Islet of Langerhans (tissue), 1 donor: ENCODE measurements at regions not wholly inside any gene's neighbourhood (a gene's known extent, or its start where the extent isn't known, plus 50 kb on each side); places are given as distances from the start of the nearest gene placed in this dataset.

Source experiments
- FAIRE-seq: peaks from one replicate; lab custom pipeline; 2011; peaks lifted over from hg19 to GRCh38; lab: Jason Lieb, UNC

DNA sequence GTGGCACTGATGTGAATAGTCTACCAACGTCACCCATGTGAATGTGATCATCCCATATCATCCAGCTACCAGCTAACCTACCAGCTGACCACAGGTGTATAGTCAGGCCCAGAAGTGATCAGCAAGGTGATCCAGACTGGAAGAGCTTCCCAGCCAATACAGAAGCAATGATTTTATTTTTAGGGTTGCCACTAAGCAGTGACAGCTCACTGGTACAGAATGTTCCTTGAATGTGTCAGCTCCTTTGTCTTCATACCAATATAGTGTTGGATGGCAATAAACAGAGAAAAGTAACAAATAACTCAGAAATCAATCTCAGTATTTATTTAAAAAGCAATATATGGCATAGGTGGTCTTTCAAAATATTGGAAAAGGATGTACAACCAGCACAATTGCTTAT lies 361.8 kb upstream of the CPEB2 start:
- no peak for FAIRE-seq

DNA sequence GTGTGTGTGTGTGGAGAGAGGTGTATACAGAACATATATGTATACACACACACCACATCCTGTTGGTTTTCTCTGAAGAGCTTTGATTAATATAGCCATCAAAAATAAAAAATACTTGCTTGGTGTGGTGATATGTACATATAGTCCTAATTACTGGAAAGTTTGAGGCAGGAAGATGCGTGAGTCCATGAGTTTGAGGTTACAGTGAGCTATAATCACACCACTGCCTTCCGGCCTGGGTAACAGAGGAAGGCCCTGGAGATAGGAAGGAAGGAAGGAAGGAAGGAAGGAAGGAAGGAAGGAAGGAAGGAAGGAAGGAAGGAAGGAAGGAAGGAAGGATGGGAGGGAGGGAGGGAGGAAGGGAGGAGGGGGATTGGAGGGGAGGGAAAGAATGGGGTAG lies 360.4 kb upstream of the CPEB2 start:
- FAIRE-seq, result no peak

DNA sequence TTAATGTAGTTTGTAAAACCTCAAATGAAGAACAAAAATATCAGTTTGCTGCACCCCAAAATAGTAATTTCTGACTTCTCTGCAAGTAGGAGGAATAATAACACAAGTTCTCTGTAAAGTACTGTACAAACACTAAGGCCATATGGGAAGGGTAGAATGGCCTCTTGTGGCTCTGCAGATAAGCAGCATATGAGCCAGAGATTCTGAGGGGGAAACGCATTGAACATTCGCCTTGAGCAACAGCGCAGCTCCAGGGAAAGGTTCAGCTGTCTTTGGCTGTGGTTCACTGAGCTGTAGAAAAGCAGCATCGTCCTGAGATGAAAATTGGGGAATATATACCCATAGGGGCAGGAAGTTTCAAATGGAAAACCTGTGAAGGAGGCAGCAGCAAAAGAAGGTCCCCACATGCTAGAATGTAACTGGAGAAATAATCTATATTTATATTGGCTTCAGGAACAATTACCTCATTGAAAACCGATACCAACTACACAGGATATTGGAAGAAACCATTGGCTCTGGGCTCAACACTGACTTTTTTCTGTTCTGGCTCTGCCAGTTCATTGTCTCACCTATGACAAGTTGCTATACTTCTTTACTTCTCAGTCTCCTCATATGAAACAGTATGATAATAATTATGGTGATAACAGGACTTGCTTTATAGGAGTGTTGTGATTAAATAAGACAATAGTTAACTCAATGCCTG lies 357.6 kb upstream of the CPEB2 start:
- no peak for FAIRE-seq

DNA sequence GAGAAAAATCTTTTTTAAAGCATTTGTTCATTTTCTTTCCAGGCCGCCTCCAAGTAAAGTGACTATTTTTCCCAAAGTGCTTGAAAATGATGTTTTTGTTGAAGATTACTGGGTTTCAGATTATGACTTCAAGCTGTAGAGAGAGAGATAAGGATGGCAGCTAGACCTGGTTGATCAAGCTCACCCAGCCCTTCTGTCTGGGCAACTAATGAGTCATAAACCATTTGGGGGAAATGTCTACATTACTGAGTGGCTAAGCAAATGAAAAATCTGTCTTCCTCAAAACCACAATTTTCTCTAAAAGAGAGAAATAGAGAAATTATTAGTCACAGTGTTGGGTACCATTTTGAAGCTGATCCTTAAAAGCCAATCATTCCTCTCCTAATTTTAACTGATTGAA lies 355.4 kb upstream of the CPEB2 start:
- no peak for FAIRE-seq

DNA sequence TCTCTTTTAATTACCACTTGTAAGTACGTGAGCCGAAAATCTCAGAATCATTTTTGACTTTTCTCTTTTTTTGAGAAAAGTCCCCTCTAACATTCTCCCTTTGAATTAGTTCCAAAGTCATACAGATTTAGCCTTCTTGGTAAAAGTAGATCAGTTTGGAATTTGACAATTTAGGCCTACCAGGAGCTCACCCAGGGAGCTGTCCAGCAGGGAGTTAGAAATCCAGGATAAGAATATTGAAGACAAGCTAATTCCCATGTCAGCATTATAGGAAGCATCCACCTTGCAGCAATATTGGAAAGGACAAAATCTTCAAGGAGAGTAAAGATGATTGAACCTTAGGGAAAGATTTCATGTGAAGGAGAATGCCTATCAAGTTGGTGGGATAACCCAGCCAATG lies 352.2 kb upstream of the CPEB2 start:
- FAIRE-seq, result no peak

DNA sequence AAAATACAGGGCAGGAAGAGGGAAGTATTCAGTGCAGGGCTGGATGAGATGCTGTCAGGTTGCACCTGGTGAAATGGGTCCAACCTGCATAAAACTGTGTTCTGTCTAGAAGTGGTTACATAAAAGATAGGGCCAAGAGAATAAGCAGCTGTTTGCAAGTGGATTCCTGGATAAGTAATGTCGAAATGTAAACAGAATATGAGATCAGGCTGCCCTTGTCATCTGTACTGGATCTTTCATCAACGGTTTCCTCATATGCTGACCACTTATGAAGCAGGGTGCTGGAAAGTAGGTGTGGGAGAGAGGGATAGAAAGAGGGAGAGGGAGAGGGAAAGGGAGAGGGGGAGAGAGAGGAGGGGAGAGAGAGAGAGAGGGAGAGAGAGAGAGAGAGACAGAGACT lies 349.8 kb upstream of the CPEB2 start:
- FAIRE-seq, result no peak

DNA sequence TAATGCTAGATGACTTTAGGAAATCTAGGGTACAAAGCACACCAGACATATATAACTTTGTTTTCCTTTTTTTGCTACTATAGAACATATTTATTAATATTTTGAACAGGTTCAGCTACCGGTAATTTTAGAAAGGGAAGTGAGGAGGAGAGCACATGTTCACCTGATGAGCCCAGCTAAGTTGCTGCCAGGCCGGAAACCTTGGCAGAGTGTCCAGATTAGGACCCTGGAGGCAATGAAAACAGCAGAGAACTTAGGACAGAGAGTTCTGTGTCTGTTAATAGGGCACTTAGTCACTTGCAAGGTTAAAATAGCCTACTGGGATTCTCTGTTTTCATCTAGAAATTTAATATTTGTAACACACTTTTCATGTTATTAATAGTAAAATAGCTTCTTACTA lies 348.9 kb upstream of the CPEB2 start:
- FAIRE-seq, result no peak

DNA sequence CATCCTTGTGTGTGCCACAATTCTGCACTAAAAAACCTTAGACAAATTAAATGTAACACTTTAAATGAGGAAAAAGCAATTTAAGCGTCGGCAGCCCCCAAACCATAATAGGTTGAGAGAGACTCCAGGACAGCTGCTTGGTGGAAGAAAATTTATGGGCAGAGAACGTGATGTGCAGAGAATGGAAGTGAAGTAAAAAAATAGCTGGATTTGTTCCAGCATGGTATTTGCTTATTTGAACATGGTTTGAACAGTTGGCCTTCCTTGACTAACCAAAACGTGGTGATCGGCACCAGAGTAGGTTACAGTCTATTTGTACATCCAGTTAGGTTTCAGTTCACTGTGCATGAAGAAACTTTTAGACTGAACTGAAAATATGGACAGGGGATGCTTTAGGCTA lies 343.0 kb upstream of the CPEB2 start:
- no peak for FAIRE-seq

DNA sequence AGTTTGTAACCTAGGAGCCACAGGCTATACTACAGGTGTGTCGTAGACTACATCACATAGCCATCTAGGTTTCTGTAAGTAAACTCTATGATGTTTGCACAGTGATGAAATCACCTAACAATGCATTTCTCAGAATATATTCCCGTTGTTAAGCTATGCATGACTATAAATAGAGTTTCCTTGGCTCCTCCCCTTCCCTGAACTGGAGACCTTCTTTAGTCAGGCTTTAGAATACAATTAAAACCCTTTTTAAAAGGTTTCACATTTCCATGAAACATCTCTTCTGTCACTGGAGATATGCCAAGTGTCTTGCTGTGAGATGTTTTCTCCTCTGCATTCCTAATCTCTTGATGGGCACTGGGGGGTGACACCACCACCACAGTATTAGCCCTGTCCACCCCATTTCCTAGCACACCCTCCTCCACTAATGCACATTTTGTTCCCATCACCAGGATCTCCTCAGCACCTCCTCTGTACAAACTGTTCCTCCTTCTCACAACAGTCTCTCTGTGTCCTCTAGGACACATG lies 334.6 kb upstream of the CPEB2 start:
- no peak for FAIRE-seq

DNA sequence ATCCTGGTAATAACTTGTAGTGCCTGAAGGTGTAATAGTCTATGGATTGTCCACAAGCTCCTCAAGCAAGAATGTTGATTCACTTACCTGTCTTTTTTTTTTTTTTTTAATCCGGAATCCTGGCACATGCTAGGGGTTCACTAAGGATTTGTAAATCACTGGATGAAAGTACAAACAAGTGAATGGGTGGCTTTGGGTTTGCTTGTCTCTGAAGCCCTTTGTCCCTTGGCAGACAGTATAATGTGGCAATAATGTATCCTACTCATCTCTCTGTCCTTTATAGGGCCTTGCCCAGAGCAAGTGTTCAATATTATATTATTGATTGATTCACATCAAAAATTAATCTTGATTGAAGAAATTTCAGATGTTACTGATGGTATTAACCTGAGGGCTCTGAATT lies 334.0 kb upstream of the CPEB2 start:
- no peak for FAIRE-seq

DNA sequence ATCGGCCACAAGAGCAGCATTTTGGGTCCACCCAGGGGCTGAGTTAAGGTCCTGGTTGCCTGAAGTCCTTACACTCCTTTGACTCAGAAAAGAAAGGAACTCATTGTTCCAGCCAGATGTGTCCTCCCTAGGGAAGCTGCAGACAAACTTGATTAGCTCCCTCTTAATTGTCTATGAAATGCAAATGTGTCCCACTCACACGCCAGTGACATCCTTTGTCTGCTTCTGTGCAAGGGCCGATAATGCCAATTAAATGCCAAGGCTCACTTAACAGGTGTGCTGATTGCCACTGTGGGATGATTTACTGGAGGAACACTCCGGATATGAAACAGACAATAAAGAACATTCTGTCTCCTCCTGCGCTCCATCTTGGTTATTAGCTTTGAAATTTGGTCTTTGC lies 332.9 kb upstream of the CPEB2 start:
- FAIRE-seq, result no peak

DNA sequence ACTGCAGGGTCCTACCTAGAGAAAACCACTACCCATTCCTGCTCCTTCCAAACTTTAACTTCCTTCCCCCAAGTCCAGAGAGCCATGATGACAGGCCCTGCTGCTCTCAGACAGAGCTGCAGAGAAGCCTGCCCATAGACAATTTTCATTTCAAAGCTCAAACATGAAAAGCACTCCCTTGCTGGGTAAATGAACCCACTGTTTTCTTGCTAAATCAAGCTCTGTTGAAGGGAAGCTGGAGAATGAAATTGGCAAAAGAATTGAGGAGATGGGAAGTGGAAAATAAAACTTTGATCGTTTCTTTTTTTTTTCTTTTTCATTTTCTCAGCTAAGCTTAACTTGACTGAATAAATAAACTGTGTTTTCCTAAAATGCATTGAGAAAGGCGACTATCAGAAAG lies 331.1 kb upstream of the CPEB2 start:
- FAIRE-seq, result no peak

DNA sequence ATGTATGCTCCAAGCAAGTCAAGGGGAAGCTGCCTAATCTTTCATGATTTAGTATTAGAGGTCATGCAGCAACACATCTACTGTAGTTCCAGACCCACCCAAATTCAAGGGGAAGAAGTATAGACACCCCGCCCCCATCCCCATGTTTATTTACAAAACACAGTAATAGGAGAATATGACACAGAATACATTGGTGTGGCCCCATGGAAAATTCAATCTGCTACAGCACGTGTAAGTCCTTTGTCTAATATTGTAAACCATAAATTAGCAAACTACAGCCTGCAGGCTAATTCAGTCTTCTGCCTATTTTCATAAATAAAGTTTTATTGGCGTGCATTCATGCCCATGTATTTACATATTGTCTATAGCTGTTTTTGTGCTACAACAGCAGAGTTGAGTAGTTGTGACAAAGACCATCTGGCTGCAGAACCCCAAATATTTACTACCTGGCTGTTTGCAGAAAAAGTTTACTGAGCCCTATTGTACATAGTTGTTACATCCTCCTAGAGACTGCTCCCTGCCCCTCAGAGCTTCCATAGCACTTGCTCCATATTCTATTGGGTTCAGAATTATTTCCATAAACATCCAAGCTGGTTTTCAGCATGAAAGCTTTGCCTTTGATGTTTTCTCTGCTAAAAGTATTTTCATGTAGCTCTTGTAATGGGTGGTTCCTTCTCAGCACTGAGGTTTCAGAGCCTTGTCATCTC lies 326.8 kb upstream of the CPEB2 start:
- FAIRE-seq, result no peak

DNA sequence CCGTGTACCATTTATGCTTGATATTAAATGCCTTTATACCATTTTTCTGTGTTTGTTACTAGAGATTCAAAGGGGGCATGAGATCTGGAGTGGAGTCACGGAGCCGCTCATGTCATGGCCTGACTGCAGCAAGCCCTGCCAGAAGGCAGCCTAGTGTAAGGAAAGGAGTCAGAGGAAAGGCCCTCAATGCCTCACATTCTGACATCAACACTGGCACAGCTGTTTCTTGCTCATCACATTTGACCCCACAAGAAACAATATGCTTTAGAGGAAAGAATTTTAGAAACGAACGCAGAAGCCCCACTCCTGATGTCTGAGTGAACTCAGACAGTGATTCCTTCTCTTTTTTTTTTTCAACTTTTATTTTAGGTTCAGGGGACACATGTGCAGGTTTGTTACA lies 322.4 kb upstream of the CPEB2 start:
- no peak for FAIRE-seq

DNA sequence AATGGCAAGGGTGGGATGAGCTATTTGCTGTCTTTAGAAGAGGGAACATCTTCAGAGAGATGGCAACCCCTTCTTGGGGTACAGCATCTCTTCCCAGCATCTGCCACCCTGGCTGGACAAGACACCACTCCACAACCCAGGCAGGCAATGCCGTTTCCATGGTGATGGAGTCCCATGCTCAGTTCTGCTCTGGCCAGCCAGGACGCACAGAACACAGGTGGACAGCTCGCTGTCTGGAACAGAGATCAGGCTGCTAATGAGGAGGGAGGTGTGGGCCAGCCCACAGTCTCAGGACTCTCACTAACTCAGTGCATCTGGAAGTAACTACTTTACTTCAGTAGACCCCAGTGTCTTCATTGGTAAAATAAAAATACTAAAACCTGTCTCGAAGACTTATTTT lies 321.0 kb upstream of the CPEB2 start:
- FAIRE-seq, result no peak

DNA sequence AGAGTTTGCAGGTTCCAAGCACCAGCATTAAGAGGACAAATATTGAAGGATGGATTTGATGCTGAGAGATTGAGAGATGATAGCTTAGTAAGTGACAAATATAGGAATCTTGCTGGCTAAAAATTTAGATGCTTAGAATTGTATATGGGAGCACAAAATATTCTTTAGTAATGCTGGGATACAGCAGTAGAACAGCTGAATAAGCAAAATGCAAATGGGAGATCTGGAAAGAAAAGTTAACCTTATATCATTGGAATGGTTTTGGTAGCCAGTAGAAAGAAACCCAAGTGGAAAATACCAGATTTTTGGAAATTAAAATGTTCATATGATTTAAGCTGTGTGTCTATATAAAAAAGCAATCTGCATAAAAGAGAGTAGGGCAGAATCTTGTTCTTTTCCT lies 308.6 kb upstream of the CPEB2 start:
- no peak for FAIRE-seq

DNA sequence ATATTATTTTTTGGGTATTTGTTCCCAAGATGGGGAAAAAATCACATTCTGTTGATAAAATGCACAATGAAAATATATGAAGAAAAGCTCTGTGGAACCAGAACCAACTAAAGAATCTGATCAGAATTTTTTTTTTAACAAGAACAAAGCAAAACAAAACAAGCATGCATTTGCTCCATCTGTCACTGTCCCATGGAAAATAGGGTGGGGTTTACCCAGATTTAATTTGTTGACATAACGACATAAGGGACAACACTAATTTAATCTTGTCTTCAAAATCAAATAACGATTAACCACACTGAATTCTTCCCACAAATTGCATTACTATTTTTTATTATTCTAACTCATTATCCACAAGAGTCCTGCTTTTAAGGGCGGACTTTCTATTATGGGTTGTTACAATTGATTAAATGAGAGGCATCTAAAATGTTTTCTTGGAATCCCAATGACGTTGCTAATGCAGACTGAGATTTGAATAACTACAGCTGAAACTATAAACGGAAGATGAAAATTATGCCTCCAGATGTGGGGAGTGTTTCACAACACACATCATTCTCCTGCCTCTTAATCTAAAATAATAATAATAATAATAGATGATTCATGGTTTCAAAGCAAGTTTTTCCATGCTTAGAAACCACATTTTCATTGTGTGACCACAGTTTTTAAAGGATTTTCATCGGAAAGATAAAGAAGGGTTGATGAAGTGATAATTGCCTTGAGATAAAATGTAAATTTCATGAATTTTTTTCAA lies 307.0 kb upstream of the CPEB2 start:
- FAIRE-seq, result no peak

DNA sequence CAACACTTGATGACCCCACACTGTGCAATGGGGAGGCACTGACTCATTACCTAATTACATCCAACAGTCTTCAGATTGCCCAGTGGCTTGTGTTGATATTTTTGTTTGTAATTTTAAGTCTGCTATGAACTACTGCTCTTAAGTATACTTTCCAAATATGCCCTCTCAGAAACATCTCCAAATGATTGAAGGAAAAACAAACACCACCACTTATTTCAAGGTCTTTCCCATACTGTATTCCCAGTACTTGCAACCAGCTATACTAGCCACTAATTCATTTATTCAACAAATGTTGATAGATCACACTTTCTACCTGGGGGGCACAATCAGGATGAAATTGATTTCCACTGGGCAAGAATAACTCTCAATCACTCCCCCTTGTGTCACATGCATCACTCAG lies 302.2 kb upstream of the CPEB2 start:
- FAIRE-seq, result no peak

DNA sequence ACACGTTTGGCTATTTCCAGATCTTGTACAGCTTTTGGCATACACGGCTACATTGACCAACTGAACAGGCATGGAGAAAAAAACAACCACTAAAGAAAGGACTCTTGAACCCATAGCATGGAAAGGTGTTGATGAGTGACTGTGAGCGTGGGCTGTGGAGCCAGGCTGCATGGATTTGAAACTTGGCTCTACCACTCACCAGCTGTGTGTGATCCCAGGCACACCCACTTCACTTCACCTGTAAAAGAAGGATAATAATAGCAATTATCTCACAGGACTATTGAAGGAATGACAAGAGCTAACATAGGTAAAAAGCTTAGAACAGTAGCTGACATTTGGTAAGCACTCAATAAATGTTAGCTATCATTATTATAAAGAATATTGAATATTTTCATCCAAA lies 301.7 kb upstream of the CPEB2 start:
- no peak for FAIRE-seq

DNA sequence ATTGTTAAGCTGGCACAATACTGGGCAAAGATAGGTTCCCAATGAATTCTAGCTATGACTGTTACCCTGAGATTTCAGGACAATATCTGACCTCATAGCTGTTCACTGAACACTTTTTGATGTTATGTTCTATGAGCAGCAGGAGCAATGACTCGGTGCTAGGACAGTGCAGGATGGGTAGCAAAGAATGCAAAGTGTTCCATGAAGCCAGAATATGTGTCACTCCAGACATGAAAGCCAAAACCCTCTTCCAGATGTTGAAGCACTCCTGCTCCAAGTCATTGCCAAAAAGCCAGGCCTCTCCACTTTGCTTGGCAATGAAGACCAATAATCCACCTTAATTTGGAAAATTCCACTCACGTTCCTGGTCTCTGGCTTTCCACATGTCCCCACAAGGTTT lies 300.9 kb upstream of the CPEB2 start:
- no peak for FAIRE-seq

DNA sequence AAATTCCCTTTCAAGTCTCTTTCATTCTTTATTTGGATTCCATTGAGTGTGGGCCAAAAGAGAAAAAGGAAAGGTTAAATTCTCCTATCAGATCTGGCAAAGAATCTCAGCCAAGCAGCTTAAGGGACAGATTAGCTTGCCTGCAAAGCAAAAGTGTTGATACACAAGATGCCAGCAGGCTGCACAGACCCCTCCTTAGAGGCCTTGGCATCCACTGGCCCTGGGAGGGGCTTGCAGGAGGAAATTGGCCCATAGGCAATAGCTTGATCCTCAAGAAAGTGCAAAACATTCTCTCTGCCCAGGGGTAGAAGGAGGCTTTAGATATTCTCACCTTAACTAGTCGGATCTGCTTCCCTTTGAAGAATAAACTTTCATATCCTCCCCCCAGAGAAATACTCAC lies 300.4 kb upstream of the CPEB2 start:
- no peak for FAIRE-seq

DNA sequence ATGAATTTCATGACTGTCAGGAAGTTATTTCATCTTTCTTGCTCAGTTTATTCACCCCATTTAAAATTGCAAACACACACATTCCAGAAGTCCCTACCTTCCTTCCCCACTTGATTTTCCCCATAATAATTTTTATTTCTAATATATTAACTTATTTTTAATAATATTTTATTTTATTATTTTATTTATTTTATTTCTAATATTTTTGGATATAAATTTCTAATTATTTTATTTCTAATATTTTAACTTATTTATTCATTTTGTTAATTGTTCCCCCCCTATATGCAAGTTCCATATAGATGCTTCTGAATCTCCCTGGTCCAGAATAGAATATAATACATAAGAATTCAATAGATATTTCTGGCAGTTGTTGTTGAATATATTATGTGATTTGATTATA lies 293.7 kb upstream of the CPEB2 start:
- peak; percentile 24 for FAIRE-seq

DNA sequence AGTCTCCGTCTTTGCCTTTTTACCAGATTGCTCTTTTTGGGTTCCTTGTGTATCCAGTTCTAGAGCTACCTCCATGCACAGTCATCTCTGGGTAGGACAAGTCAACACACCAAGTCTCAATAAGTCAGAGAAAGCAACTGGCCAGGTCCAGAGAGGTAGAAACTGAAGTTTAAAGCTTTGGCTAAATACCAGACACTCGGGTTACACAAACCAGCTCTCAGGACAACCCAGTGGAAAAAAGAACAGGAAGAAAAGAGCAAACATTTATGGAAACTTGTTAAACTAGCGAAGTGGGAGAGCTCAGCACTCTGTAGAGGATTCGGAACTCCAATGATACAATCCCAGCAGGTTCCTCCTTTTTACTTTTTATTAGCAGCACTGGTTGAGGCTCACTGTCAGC lies 291.0 kb upstream of the CPEB2 start:
- no peak for FAIRE-seq
